HCT116 (cell line): ENCODE measurements at regions not wholly inside any gene's neighbourhood (a gene's known extent, or its start where the extent isn't known, plus 50 kb on each side); places are given as distances from the start of the nearest gene placed in this dataset.

Experiments
- ATAC-seq: fragments of 200-7000 bp; cut with Tn5 transposase; 2 replicates; pipeline ENCODE4 v1.9.1; 2020; ENCODE audit warnings: mild to moderate bottlenecking, moderate library complexity
- BruUV-seq: library from RNA; stranded (reverse); fragments of 400-500 nt; replicated peaks from 2 replicates; lab custom pipeline; 2021; lab: Mats Ljungman, UMichigan
- CTCF ChIA-PET: fragments of 300-600 bp; sonication (Branson Sonifier 250); formaldehyde crosslinking; loops from one replicate; lab custom pipeline; 2021; ENCODE audit warnings: antibody characterized with exemption; lab: Charles Lee
- POLR2A ChIA-PET: fragments of 300-600, 350-600 bp; sonication (Branson Sonifier 250); formaldehyde crosslinking; loops from one replicate; lab custom pipeline; 2021; ENCODE audit warnings: antibody characterized with exemption; lab: Charles Lee
- RAD21 ChIA-PET, 2 experiments: fragments of 300-600 bp; sonication (Branson Sonifier 250); formaldehyde crosslinking; loops; one replicate each; lab custom pipeline; 2023; ENCODE audit warnings: low total read pairs in 2 of 2; ENCODE audit not compliant: uncharacterized antibody in 2 of 2, unreplicated experiment in 2 of 2, low non-redundant PET in 1 of 2; lab: Charles Lee
- DNase-seq: peaks from one replicate; pipeline ENCODE4 v3.0.0-alpha.2; 2010; ENCODE audit warnings: low read depth, low spot score
- H2AFZ ChIP-seq: fragments of 200-600 bp; shearing (Covaris generic), sonication (generic); 2 replicates; pipeline ENCODE4 v1.6.1; 2017; ENCODE audit warnings: low read depth, mixed run types, mixed read lengths, antibody characterized with exemption, low read length; ENCODE audit not compliant: poor library complexity, severe bottlenecking
- H3K27ac ChIP-seq: 2 replicates; pipeline ENCODE4 v1.5.1; 2012; ENCODE audit warnings: low read depth, low read length
- H3K27me3 ChIP-seq: fragments of 200-600 bp; sonication (generic); 2 replicates; pipeline ENCODE4 v1.6.1; 2016; ENCODE audit warnings: mixed run types, low read length, mixed read lengths; ENCODE audit not compliant: insufficient read depth
- H3K36me3 ChIP-seq, 2 experiments: fragments of 200-500 bp in 1 of 2; fragments of 200-600 bp in 1 of 2; sonication (Bioruptor generic) in 1 of 2; sonication (generic) in 1 of 2; 2 replicates each; pipeline versions ENCODE4 v1.5.1 to v1.6.1; 2014 to 2016; ENCODE audit warnings: low read length in 2 of 2, inconsistent platforms in 1 of 2, mixed read lengths in 1 of 2, mixed run types in 1 of 2; ENCODE audit not compliant: insufficient read depth in 2 of 2, control insufficient read depth in 1 of 2
- H3K4me1 ChIP-seq, 2 experiments: fragments of 200-600 bp in 1 of 2; sonication (generic) in 1 of 2; 2 replicates each; pipeline versions ENCODE4 v1.5.1 to v1.6.1; 2012 to 2017; ENCODE audit warnings: low read length in 2 of 2, inconsistent platforms in 1 of 2, mild to moderate bottlenecking in 1 of 2, mixed read lengths in 1 of 2, mixed run types in 1 of 2, moderate library complexity in 1 of 2; ENCODE audit not compliant: insufficient read depth in 2 of 2, control insufficient read depth in 1 of 2
- H3K4me2 ChIP-seq: fragments of 200-600 bp; sonication (generic); 2 replicates; pipeline ENCODE4 v1.6.1; 2017; ENCODE audit warnings: mixed run types, low read length, mixed read lengths
- H3K4me3 ChIP-seq, 2 experiments: fragments of 200-600 bp in 1 of 2; sonication (generic) in 1 of 2; replicated peaks in 1 of 2; 2 replicates each; pipeline ENCODE4 v1.5.1; 2011 to 2016; ENCODE audit warnings: low read length in 2 of 2, control low read depth in 1 of 2, low read depth in 1 of 2, mild to moderate bottlenecking in 1 of 2, mixed read lengths in 1 of 2, mixed run types in 1 of 2
- H3K79me2 ChIP-seq: fragments of 200-600 bp; sonication (generic); 2 replicates; pipeline ENCODE4 v1.6.1; 2017; ENCODE audit warnings: mild to moderate bottlenecking, mixed run types, low read length, moderate library complexity, mixed read lengths; ENCODE audit not compliant: insufficient read depth
- H3K9ac ChIP-seq: fragments of 200-600 bp; sonication (generic); 2 replicates; pipeline ENCODE4 v1.6.1; 2016; ENCODE audit warnings: low read length, mixed read lengths
- H3K9me2 ChIP-seq: fragments of 200-600 bp; sonication (generic), shearing (Covaris generic); 2 replicates; pipeline ENCODE4 v1.6.1; 2017; ENCODE audit warnings: mixed run types, mild to moderate bottlenecking, moderate library complexity; ENCODE audit not compliant: insufficient read depth
- H3K9me3 ChIP-seq, 2 experiments: fragments of 200-500 bp in 1 of 2; fragments of 200-600 bp in 1 of 2; sonication (Bioruptor generic) in 1 of 2; sonication (generic) in 1 of 2; 2 replicates each; pipeline ENCODE4 v1.6.1; 2014 to 2017; ENCODE audit warnings: low read length in 2 of 2, mixed read lengths in 2 of 2, inconsistent platforms in 1 of 2, low read depth in 1 of 2, mild to moderate bottlenecking in 1 of 2, mixed run types in 1 of 2, moderate library complexity in 1 of 2; ENCODE audit not compliant: control insufficient read depth in 1 of 2, insufficient read depth in 1 of 2
- H4K20me1 ChIP-seq: fragments of 200-600 bp; sonication (generic), shearing (Covaris generic); 2 replicates; pipeline ENCODE4 v1.6.1; 2017; ENCODE audit warnings: mixed run types, mild to moderate bottlenecking, moderate library complexity; ENCODE audit not compliant: insufficient read depth
- CBX3 ChIP-seq: IDR thresholded peaks from 2 replicates; pipeline ENCODE4 v1.6.1; 2012; ENCODE audit warnings: low read depth
- CEBPB ChIP-seq: IDR thresholded peaks from 2 replicates; pipeline ENCODE4 v1.6.1; 2012; ENCODE audit warnings: low read depth
- EGR1 ChIP-seq: IDR thresholded peaks from 2 replicates; pipeline ENCODE4 v1.6.1; 2012; ENCODE audit warnings: low read depth
- ELF1 ChIP-seq: IDR thresholded peaks from 2 replicates; pipeline ENCODE4 v1.6.1; 2012; ENCODE audit warnings: low read depth, borderline replicate concordance
- EZH2 ChIP-seq: fragments of 200-600 bp; sonication (generic); IDR thresholded peaks from 2 replicates; pipeline ENCODE4 v1.6.1; 2017; ENCODE audit warnings: antibody characterized with exemption, mixed run types
- EZH2phosphoT487 ChIP-seq: fragments of 200-600 bp; IDR thresholded peaks from 2 replicates; pipeline ENCODE4 v1.6.1; 2018; ENCODE audit warnings: antibody characterized with exemption, borderline replicate concordance
- FOSL1 ChIP-seq: IDR thresholded peaks from 2 replicates; pipeline ENCODE4 v1.6.1; 2012; ENCODE audit warnings: low read depth
- JUND ChIP-seq: IDR thresholded peaks from 2 replicates; pipeline ENCODE4 v1.6.1; 2012
- POLR2AphosphoS5 ChIP-seq: IDR thresholded peaks from 2 replicates; pipeline ENCODE4 v1.6.1; 2011; ENCODE audit warnings: mild to moderate bottlenecking, low read depth, low read length, moderate library complexity
- RAD21 ChIP-seq: IDR thresholded peaks from 2 replicates; pipeline ENCODE4 v1.6.1; 2012; ENCODE audit warnings: low read depth, mild to moderate bottlenecking
- SIN3A ChIP-seq: IDR thresholded peaks from 2 replicates; pipeline ENCODE4 v1.6.1; 2012; ENCODE audit warnings: low read depth
- SP1 ChIP-seq: IDR thresholded peaks from 2 replicates; pipeline ENCODE4 v1.6.1; 2012; ENCODE audit warnings: low read depth
- SRF ChIP-seq: IDR thresholded peaks from 2 replicates; pipeline ENCODE4 v1.6.1; 2012; ENCODE audit warnings: low read depth
- YY1 ChIP-seq: IDR thresholded peaks from 2 replicates; pipeline ENCODE4 v1.6.1; 2011; ENCODE audit warnings: low read length, low read depth, moderate library complexity, mild to moderate bottlenecking; ENCODE audit not compliant: insufficient replicate concordance; ENCODE audit errors: extremely low read depth
- ZFX ChIP-seq: fragments of 450-650 bp; IDR thresholded peaks from 2 replicates; pipeline ENCODE4 v1.6.1; 2017
- intact Hi-C: fragments of 100-400 bp; cut with micrococcal nuclease; formaldehyde crosslinking; loops from 2 replicates; pipeline ENCODE4 v1.10.0; 2022
- TF ChIP-seq, protein P1 (sequence below): IDR thresholded peaks from 2 replicates; pipeline ENCODE4 v1.6.1; 2011; ENCODE audit warnings: mild to moderate bottlenecking, low read length, moderate library complexity; ENCODE audit not compliant: insufficient replicate concordance; ENCODE audit errors: extremely low read depth
- TF ChIP-seq, protein P2 (sequence below): IDR thresholded peaks from 2 replicates; pipeline ENCODE4 v1.6.1; 2012
- TF ChIP-seq, protein P3 (sequence below), 3 experiments: fragments of 200-600 bp in 1 of 3; sonication (generic) in 1 of 3; IDR thresholded peaks in 2 of 3; conservative IDR thresholded peaks in 1 of 3; 2 replicates each; pipeline ENCODE4 v1.5.1; 2012 to 2017; ENCODE audit warnings: low read depth in 2 of 3, low read length in 2 of 3, antibody characterized with exemption in 1 of 3, borderline replicate concordance in 1 of 3, control low read depth in 1 of 3, mild to moderate bottlenecking in 1 of 3, mixed read lengths in 1 of 3, mixed run types in 1 of 3, moderate library complexity in 1 of 3; ENCODE audit not compliant: insufficient read depth in 1 of 3

DNA sequence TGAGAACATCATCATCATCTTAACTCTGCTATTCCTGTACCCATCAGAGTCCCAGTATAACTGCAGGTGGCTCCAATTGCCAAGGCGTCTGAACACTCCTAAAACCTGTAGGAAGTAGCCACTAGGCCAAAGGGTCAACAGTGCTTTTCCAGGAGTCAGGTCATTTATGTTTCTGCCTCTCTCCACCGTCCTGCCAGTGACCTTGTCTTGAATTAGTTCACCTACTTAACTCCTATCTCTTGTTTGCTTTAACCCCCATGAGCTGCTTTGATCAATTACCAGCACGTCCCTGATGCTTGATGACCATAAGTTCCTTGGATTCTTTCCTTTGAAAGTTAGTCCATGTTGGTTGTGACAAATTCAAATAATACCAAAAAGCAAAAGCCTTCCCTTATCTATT lies 169.8 kb upstream of the ANKRD28 start:
- H3K4me1 ChIP-seq, result no peaks in the 10 kb centered on the region
- RAD21 ChIA-PET, result no interaction called here
- H3K9me3 ChIP-seq, result no peaks in the 10 kb centered on the region
- no peak overlapping the region for H3K4me2 ChIP-seq
- no peaks in the 10 kb centered on the region for H3K79me2 ChIP-seq
- H3K9ac ChIP-seq, result no peak overlapping the region
- TF ChIP-seq, protein P1, sequence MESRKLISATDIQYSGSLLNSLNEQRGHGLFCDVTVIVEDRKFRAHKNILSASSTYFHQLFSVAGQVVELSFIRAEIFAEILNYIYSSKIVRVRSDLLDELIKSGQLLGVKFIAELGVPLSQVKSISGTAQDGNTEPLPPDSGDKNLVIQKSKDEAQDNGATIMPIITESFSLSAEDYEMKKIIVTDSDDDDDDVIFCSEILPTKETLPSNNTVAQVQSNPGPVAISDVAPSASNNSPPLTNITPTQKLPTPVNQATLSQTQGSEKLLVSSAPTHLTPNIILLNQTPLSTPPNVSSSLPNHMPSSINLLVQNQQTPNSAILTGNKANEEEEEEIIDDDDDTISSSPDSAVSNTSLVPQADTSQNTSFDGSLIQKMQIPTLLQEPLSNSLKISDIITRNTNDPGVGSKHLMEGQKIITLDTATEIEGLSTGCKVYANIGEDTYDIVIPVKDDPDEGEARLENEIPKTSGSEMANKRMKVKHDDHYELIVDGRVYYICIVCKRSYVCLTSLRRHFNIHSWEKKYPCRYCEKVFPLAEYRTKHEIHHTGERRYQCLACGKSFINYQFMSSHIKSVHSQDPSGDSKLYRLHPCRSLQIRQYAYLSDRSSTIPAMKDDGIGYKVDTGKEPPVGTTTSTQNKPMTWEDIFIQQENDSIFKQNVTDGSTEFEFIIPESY, result no peak
- TF ChIP-seq FOSL1, result no peak
- TF ChIP-seq SRF, result no peak
- TF ChIP-seq ZFX, result no peak
- TF ChIP-seq CEBPB, result no peak
- TF ChIP-seq RAD21, result no peak
- TF ChIP-seq EZH2, result no peak
- no peak for TF ChIP-seq POLR2AphosphoS5
- TF ChIP-seq CBX3, result no peak
- TF ChIP-seq, protein P2, sequence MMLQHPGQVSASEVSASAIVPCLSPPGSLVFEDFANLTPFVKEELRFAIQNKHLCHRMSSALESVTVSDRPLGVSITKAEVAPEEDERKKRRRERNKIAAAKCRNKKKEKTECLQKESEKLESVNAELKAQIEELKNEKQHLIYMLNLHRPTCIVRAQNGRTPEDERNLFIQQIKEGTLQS, result no peak
- no peak for TF ChIP-seq EZH2phosphoT487
- no peak for TF ChIP-seq ELF1
- TF ChIP-seq EGR1, result no peak
- TF ChIP-seq SP1, result no peak
- TF ChIP-seq, protein P3, sequence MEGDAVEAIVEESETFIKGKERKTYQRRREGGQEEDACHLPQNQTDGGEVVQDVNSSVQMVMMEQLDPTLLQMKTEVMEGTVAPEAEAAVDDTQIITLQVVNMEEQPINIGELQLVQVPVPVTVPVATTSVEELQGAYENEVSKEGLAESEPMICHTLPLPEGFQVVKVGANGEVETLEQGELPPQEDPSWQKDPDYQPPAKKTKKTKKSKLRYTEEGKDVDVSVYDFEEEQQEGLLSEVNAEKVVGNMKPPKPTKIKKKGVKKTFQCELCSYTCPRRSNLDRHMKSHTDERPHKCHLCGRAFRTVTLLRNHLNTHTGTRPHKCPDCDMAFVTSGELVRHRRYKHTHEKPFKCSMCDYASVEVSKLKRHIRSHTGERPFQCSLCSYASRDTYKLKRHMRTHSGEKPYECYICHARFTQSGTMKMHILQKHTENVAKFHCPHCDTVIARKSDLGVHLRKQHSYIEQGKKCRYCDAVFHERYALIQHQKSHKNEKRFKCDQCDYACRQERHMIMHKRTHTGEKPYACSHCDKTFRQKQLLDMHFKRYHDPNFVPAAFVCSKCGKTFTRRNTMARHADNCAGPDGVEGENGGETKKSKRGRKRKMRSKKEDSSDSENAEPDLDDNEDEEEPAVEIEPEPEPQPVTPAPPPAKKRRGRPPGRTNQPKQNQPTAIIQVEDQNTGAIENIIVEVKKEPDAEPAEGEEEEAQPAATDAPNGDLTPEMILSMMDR (IDR thresholded peaks at IDR 0.05 in 2 of 3, conservative IDR thresholded peaks at IDR 0.05 in 1 of 3; ENCODE audit: borderline replicate concordance in 1 of 3, insufficient read depth in 1 of 3, low read depth in 2 of 3, low read length in 2 of 3), result no peak
- TF ChIP-seq YY1, result no peak
- TF ChIP-seq JUND, result no peak
- TF ChIP-seq SIN3A, result no peak
- DNase-seq (no peak), ATAC-seq (no peak)
- H2AFZ ChIP-seq, result no peak overlapping the region
- no peak overlapping the region for H3K4me3 ChIP-seq
- intact Hi-C loops, result no loop called here
- no peaks in the 10 kb centered on the region for H4K20me1 ChIP-seq
- no peaks in the 10 kb centered on the region for H3K27me3 ChIP-seq
- no peaks in the 10 kb centered on the region for H3K36me3 ChIP-seq
- POLR2A ChIA-PET, result no interaction called here
- BruUV-seq, result no TSS peak
- CTCF ChIA-PET, result no interaction called here
- H3K27ac ChIP-seq, result no peak overlapping the region
- H3K9me2 ChIP-seq, result no peaks in the 10 kb centered on the region
